IMR-90 (cell line): ENCODE measurements at regions not wholly inside any gene's neighbourhood (a gene's known extent, or its start where the extent isn't known, plus 50 kb on each side); places are given as distances from the start of the nearest gene placed in this dataset.

Source experiments
- ATAC-seq: fragments of 200-7000 bp; cut with Tn5 transposase; 2 replicates; pipeline ENCODE4 v1.9.1; 2020; ENCODE audit warnings: low read depth, mild to moderate bottlenecking, moderate library complexity
- BruUV-seq: library from RNA; stranded (reverse); fragments of 400-500 nt; replicated peaks from 2 replicates; lab custom pipeline; 2021; lab: Mats Ljungman, UMichigan
- CTCF ChIA-PET: fragments of 300-600 bp; formaldehyde crosslinking; extraction: SDS; loops from one replicate; lab custom pipeline; 2021; ENCODE audit warnings: antibody characterized with exemption; lab: Yijun Ruan, JAX
- POLR2A ChIA-PET: fragments of 300-600 bp; sonication (Branson Sonifier 250); formaldehyde crosslinking; loops from one replicate; lab custom pipeline; 2022; ENCODE audit warnings: antibody characterized with exemption; ENCODE audit not compliant: unreplicated experiment; lab: Charles Lee
- DNase-seq: peaks from one replicate; pipeline ENCODE4 v3.0.0; 2013
- H2AFZ ChIP-seq: replicated peaks from 2 replicates; pipeline ENCODE3; 2013; ENCODE audit warnings: low read length, mild to moderate bottlenecking; ENCODE audit not compliant: poor library complexity
- H2AK5ac ChIP-seq: 2 replicates; pipeline ENCODE4 v1.6.1; 2013; ENCODE audit warnings: low read depth, low read length, inconsistent platforms
- H2AK9ac ChIP-seq: replicated peaks from 2 replicates; pipeline ENCODE3; 2013; ENCODE audit warnings: mild to moderate bottlenecking, low read depth, low read length, moderate library complexity; ENCODE audit not compliant: poor library complexity
- H2BK120ac ChIP-seq: 2 replicates; pipeline ENCODE4 v1.6.1; 2013; ENCODE audit warnings: low read depth, low read length, inconsistent platforms
- H2BK15ac ChIP-seq: 3 replicates; pipeline ENCODE4 v1.6.1; 2013; ENCODE audit warnings: low read depth, low read length, inconsistent platforms
- H2BK20ac ChIP-seq: 2 replicates; pipeline ENCODE4 v1.6.1; 2013; ENCODE audit warnings: low read depth, mild to moderate bottlenecking, inconsistent platforms, low read length, moderate library complexity
- H2BK5ac ChIP-seq: 2 replicates; pipeline ENCODE4 v1.6.1; 2013; ENCODE audit warnings: mild to moderate bottlenecking, low read depth, low read length, inconsistent platforms; ENCODE audit not compliant: poor library complexity, severe bottlenecking
- H3K14ac ChIP-seq: replicated peaks from 2 replicates; pipeline ENCODE4 v1.6.1; 2013; ENCODE audit warnings: low read depth, low read length, inconsistent platforms
- H3K18ac ChIP-seq: 2 replicates; pipeline ENCODE4 v1.6.1; 2013; ENCODE audit warnings: low read depth, low read length, control low read depth
- H3K23ac ChIP-seq: 2 replicates; pipeline ENCODE4 v1.6.1; 2013; ENCODE audit warnings: low read depth, low read length, inconsistent platforms
- H3K27ac ChIP-seq: 2 replicates; pipeline ENCODE4 v1.5.1; 2013; ENCODE audit warnings: mild to moderate bottlenecking, control low read depth, low read length; ENCODE audit not compliant: insufficient read depth
- H3K27me3 ChIP-seq: 2 replicates; pipeline ENCODE4 v1.6.1; 2013; ENCODE audit warnings: low read length; ENCODE audit not compliant: control insufficient read depth, insufficient read depth
- H3K36me3 ChIP-seq: 2 replicates; pipeline ENCODE4 v1.6.1; 2013; ENCODE audit warnings: low read length, mixed read lengths; ENCODE audit not compliant: control insufficient read depth, insufficient read depth
- H3K4ac ChIP-seq: 2 replicates; pipeline ENCODE4 v1.6.1; 2013; ENCODE audit warnings: low read depth, low read length, inconsistent platforms
- H3K4me1 ChIP-seq: 2 replicates; pipeline ENCODE4 v1.6.1; 2013; ENCODE audit warnings: low read length, mixed read lengths; ENCODE audit not compliant: control insufficient read depth, insufficient read depth
- H3K4me2 ChIP-seq: 2 replicates; pipeline ENCODE4 v1.6.1; 2013; ENCODE audit warnings: low read depth, mild to moderate bottlenecking, control low read depth, low read length, moderate library complexity
- H3K4me3 ChIP-seq: 2 replicates; pipeline ENCODE4 v1.5.1; 2013; ENCODE audit warnings: low read depth, mild to moderate bottlenecking, control low read depth, low read length, moderate library complexity; ENCODE audit not compliant: insufficient read depth
- H3K56ac ChIP-seq: 2 replicates; pipeline ENCODE4 v1.6.1; 2013; ENCODE audit warnings: low read length, inconsistent platforms; ENCODE audit not compliant: insufficient read depth; ENCODE audit errors: extremely low read depth
- H3K79me1 ChIP-seq, 2 experiments: 2 replicates each; pipeline ENCODE4 v1.6.1; 2013; ENCODE audit warnings: low read length in 2 of 2, inconsistent platforms in 1 of 2, low read depth in 1 of 2
- H3K9ac ChIP-seq: 2 replicates; pipeline ENCODE4 v1.6.1; 2013; ENCODE audit warnings: low read depth, low read length, control low read depth
- H3K9me1 ChIP-seq: 2 replicates; pipeline ENCODE4 v1.6.1; 2013; ENCODE audit warnings: low read length, inconsistent platforms; ENCODE audit not compliant: insufficient read depth
- H3K9me3 ChIP-seq: 2 replicates; pipeline ENCODE4 v1.6.1; 2013; ENCODE audit warnings: low read length; ENCODE audit not compliant: control insufficient read depth, insufficient read depth
- H4K20me1 ChIP-seq: 2 replicates; pipeline ENCODE4 v1.6.1; 2013; ENCODE audit warnings: low read length, inconsistent platforms; ENCODE audit not compliant: insufficient read depth
- H4K5ac ChIP-seq: 2 replicates; pipeline ENCODE4 v1.6.1; 2013; ENCODE audit warnings: mild to moderate bottlenecking, low read depth, low read length, control low read depth
- H4K8ac ChIP-seq, 2 experiments: 2 replicates each; pipeline ENCODE4 v1.6.1; 2013; ENCODE audit warnings: low read depth in 2 of 2, low read length in 2 of 2, control low read depth in 1 of 2, inconsistent platforms in 1 of 2
- H4K91ac ChIP-seq: 2 replicates; pipeline ENCODE4 v1.6.1; 2013; ENCODE audit warnings: low read depth, low read length, inconsistent platforms; ENCODE audit not compliant: insufficient read depth
- MXI1 ChIP-seq: IDR thresholded peaks from 2 replicates; pipeline ENCODE4 v1.6.1; 2012; ENCODE audit warnings: low read depth, mild to moderate bottlenecking, low read length, moderate library complexity, borderline replicate concordance
- RCOR1 ChIP-seq: IDR thresholded peaks from 2 replicates; pipeline ENCODE4 v1.6.1; 2012; ENCODE audit warnings: mild to moderate bottlenecking, low read length, improper control_type of control experiment; ENCODE audit not compliant: insufficient replicate concordance
- WGBS, 2 experiments: methylation state at CpG; one replicate each; pipeline versions ENCODE4 v1.1.5 to v1.1.7; 2013; ENCODE audit warnings: missing lambda C conversion rate in 2 of 2; ENCODE audit not compliant: insufficient read length in 1 of 2; ENCODE audit errors: extremely low coverage in 2 of 2; 5-methylcytosine and 5-hydroxymethylcytosine counted together
- dilution Hi-C: fragments of 300-500 bp; cut with HindIII; formaldehyde crosslinking; loops from one replicate; pipeline ENCODE4 v1.14.3; 2018; ENCODE audit warnings: low sequenced_read_pairs; ENCODE audit not compliant: unreplicated experiment
- in situ Hi-C: fragments of 300-500 bp; cut with MboI; formaldehyde crosslinking; loops from 3 replicates; pipeline ENCODE4 v1.14.3; 2019; ENCODE audit warnings: low sequenced_read_pairs, inconsistent platforms, mixed read lengths
- intact Hi-C: fragments of 100-400 bp; cut with micrococcal nuclease; formaldehyde crosslinking; loops from 2 replicates; pipeline ENCODE4 v1.10.0; 2022
- TF ChIP-seq, protein P1 (sequence below): fragments of 150-350 bp; IDR thresholded peaks from 2 replicates; pipeline ENCODE4 v1.6.1; 2016; ENCODE audit warnings: low read depth, mild to moderate bottlenecking, low read length, moderate library complexity, borderline replicate concordance
- TF ChIP-seq, protein P2 (sequence below): conservative IDR thresholded peaks from 2 replicates; pipeline ENCODE4 v1.5.1; 2012; ENCODE audit warnings: mild to moderate bottlenecking, low read depth, low read length, improper control_type of control experiment
- TF ChIP-seq, protein P3 (sequence below): fragments of 150-350 bp; IDR thresholded peaks from 2 replicates; pipeline ENCODE4 v1.6.1; 2017; ENCODE audit warnings: mild to moderate bottlenecking, antibody characterized with exemption, low read length, low read depth

DNA sequence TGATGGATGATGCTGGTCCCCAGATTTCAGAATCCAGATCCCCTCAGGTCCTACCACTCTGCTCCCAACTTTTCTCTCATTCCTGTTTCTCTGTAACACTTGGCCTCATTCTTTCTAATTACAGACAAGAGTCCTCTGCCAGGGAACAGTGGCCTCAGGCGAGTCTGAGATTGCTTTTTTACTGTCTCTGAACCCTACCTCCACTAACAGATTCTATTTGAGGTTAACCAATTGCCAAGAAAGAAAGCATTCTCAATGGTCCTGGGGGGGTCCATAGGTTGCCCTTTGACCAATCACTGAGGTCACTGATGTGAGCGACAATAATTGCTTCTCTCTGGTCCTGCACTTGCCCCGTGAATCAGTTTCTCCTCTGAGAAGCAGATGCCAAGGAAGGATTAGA lies 145.2 kb upstream of the TMEM108 start:
- H2BK120ac ChIP-seq: no peak overlapping the region
- ChIA-PET POLR2A (no interaction called here), CTCF (no interaction called here)
- TF ChIP-seq RCOR1 (no peak), MXI1 (no peak)
- TF ChIP-seq, protein P1, sequence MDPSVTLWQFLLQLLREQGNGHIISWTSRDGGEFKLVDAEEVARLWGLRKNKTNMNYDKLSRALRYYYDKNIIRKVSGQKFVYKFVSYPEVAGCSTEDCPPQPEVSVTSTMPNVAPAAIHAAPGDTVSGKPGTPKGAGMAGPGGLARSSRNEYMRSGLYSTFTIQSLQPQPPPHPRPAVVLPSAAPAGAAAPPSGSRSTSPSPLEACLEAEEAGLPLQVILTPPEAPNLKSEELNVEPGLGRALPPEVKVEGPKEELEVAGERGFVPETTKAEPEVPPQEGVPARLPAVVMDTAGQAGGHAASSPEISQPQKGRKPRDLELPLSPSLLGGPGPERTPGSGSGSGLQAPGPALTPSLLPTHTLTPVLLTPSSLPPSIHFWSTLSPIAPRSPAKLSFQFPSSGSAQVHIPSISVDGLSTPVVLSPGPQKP: no peak
- TF ChIP-seq, protein P2, sequence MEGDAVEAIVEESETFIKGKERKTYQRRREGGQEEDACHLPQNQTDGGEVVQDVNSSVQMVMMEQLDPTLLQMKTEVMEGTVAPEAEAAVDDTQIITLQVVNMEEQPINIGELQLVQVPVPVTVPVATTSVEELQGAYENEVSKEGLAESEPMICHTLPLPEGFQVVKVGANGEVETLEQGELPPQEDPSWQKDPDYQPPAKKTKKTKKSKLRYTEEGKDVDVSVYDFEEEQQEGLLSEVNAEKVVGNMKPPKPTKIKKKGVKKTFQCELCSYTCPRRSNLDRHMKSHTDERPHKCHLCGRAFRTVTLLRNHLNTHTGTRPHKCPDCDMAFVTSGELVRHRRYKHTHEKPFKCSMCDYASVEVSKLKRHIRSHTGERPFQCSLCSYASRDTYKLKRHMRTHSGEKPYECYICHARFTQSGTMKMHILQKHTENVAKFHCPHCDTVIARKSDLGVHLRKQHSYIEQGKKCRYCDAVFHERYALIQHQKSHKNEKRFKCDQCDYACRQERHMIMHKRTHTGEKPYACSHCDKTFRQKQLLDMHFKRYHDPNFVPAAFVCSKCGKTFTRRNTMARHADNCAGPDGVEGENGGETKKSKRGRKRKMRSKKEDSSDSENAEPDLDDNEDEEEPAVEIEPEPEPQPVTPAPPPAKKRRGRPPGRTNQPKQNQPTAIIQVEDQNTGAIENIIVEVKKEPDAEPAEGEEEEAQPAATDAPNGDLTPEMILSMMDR: no peak
- TF ChIP-seq, protein P3, sequence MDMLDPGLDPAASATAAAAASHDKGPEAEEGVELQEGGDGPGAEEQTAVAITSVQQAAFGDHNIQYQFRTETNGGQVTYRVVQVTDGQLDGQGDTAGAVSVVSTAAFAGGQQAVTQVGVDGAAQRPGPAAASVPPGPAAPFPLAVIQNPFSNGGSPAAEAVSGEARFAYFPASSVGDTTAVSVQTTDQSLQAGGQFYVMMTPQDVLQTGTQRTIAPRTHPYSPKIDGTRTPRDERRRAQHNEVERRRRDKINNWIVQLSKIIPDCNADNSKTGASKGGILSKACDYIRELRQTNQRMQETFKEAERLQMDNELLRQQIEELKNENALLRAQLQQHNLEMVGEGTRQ: no peak
- no peak overlapping the region for H3K9ac ChIP-seq
- H3K4me2 ChIP-seq: no peak overlapping the region
- no CpG with 5 or more reads among the region's 3 CpGs for WGBS, 2 experiments
- H3K27me3 ChIP-seq: no peaks in the 10 kb centered on the region
- H3K9me3 ChIP-seq: no peaks in the 10 kb centered on the region
- no peak overlapping the region for H2AK9ac ChIP-seq
- no peak overlapping the region for H3K18ac ChIP-seq
- no peak overlapping the region for H3K4ac ChIP-seq
- H4K8ac ChIP-seq: no peak overlapping the region
- dilution Hi-C loops (no loop called here), in situ Hi-C loops (no loop called here), intact Hi-C loops (no loop called here)
- no TSS peak for BruUV-seq
- H4K5ac ChIP-seq: no peak overlapping the region
- no peak overlapping the region for H2BK5ac ChIP-seq
- no peak overlapping the region for H3K23ac ChIP-seq
- H2BK15ac ChIP-seq: no peak overlapping the region
- no peak overlapping the region for H2AFZ ChIP-seq
- no peak overlapping the region for H3K14ac ChIP-seq
- H4K91ac ChIP-seq: no peak overlapping the region
- H3K79me1 ChIP-seq: no peaks in the 10 kb centered on the region
- H3K27ac ChIP-seq: no peak overlapping the region
- ATAC-seq: no peak
- no peak for DNase-seq
- H2BK20ac ChIP-seq: no peak overlapping the region
- no peak overlapping the region for H3K4me3 ChIP-seq
- no peak overlapping the region for H2AK5ac ChIP-seq
- H3K4me1 ChIP-seq: no peaks in the 10 kb centered on the region
- H3K9me1 ChIP-seq: no peaks in the 10 kb centered on the region
- H3K56ac ChIP-seq: no peak overlapping the region
- H4K20me1 ChIP-seq: no peaks in the 10 kb centered on the region
- no peaks in the 10 kb centered on the region for H3K36me3 ChIP-seq
